GM06990 (cell line): ENCODE measurements at regions not wholly inside any gene's neighbourhood (a gene's known extent, or its start where the extent isn't known, plus 50 kb on each side); places are given as distances from the start of the nearest gene placed in this dataset.
"Not testable (repeated sequence)": the region's sequence is repeated elsewhere in the genome, so short reads cannot be mapped to it uniquely, and the experiment has no call there.

Source experiments
- DNase-seq: peaks from one replicate; pipeline ENCODE4 v3.0.0-alpha.2; 2011; ENCODE audit not compliant: insufficient read length; ENCODE audit errors: extremely low read depth
- H3K27me3 ChIP-seq: replicated peaks from 2 replicates; pipeline ENCODE4 v1.6.0; 2011; ENCODE audit warnings: low read length; ENCODE audit not compliant: control insufficient read depth, insufficient read depth
- H3K36me3 ChIP-seq: 2 replicates; pipeline ENCODE4 v1.5.1; 2011; ENCODE audit warnings: low read length; ENCODE audit not compliant: control insufficient read depth, insufficient read depth
- H3K4me3 ChIP-seq: replicated peaks from 2 replicates; pipeline ENCODE4 v1.5.1; 2011; ENCODE audit warnings: low read depth, mild to moderate bottlenecking, control low read depth, low read length
- CTCF ChIP-seq: IDR thresholded peaks from 2 replicates; pipeline ENCODE4 v1.5.1; 2011; ENCODE audit warnings: low read length, control low read depth, mild to moderate bottlenecking, inconsistent platforms; ENCODE audit not compliant: insufficient read depth, poor library complexity, severe bottlenecking

DNA sequence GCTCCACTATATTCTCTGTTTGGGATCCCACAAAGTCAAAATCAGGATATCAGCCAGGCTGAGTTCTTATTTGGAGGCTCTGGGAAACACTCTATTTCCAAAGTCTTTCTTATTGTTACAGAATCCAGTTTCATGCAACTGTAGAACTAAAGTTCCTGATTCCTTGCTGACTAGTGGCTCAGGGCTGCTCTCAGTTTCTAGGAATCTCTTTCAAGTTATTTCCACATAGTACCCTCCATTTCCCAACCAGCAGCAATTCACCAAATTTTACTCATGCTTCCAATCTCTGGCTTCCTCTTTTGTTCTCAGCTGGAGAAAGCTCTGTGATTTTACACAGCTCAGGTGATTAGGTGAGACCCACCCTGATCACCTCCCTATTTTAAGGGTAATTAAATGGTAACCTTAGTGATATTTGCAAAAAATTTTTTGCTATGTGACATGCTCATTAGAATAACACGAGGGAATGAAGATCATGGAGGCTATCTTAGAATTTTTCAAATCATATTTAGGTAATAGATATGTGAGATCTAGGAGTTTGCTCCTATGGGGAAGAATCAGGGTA lies 794.9 kb upstream of the ARRDC3 start:
- H3K4me3 ChIP-seq = no peak overlapping the region
- no peaks in the 10 kb centered on the region for H3K36me3 ChIP-seq
- no peak for DNase-seq
- H3K27me3 ChIP-seq = no peaks in the 10 kb centered on the region
- TF ChIP-seq CTCF = no peak

GRCh38 chr5:92163906-92164305 lies 780.8 kb upstream of the ARRDC3 start:
- H3K27me3 ChIP-seq = no peaks in the 10 kb centered on the region
- no peak overlapping the region for H3K4me3 ChIP-seq
- TF ChIP-seq CTCF = no peak
- DNase-seq = no peak
- no peaks in the 10 kb centered on the region for H3K36me3 ChIP-seq

GRCh38 chr5:92147798-92148197 lies 764.7 kb upstream of the ARRDC3 start:
- Histone ChIP-seq H3K36me3 (no peaks in the 10 kb centered on the region), H3K27me3 (no peaks in the 10 kb centered on the region), H3K4me3 (no peak overlapping the region)
- no peak for TF ChIP-seq CTCF
- no peak for DNase-seq

DNA sequence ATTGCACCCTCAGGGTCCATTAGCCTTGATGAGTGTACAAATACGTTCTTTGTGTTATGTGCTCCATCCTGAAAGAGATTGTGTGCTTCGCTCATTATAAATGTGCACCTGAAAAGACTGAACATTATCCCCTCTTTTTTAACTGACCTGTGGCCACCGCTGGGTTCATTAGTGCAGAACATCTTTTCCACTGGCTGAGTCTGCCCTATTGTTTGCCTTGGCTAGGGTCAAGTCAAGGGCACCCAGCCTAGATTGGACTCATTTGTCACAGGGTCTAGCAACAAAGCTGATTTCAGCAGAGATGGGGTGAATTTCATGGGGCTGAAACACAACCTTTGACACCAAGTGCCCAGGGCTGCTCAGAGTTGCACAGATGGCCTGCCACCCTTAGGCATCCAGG lies 764.1 kb upstream of the ARRDC3 start:
- Histone ChIP-seq H3K4me3 (no peak overlapping the region), H3K36me3 (no peaks in the 10 kb centered on the region), H3K27me3 (no peaks in the 10 kb centered on the region)
- no peak for TF ChIP-seq CTCF
- DNase-seq = no peak

- no peak for DNase-seq
- H3K4me3 ChIP-seq = no peak overlapping the region
- no peaks in the 10 kb centered on the region for H3K27me3 ChIP-seq
- no peaks in the 10 kb centered on the region for H3K36me3 ChIP-seq
- no peak for TF ChIP-seq CTCF
Observed at GRCh38 chr5:92145852-92146251, 762.7 kb upstream of the ARRDC3 start.

DNA sequence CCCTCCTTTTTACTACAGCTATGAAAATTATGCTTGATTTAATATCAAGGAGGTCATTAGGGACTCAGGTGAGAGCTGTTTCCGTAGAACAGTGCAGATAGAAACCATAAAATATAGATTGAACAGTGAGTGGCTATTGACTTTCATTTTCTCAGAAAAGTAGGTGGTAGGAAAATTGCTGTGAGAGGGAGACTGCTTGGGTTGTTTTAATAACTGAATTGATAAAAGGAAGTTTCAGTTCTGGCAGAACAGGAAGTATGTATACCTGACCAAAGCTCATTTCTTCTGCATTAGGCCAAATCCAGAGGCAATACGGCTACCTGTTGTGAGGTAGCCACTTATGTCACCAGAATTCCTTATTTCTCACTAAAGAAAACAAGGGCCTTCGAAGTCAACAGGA lies 761.7 kb upstream of the ARRDC3 start:
- H3K4me3 ChIP-seq = no peak overlapping the region
- no peak for DNase-seq
- no peaks in the 10 kb centered on the region for H3K36me3 ChIP-seq
- TF ChIP-seq CTCF = no peak
- no peaks in the 10 kb centered on the region for H3K27me3 ChIP-seq

- DNase-seq, H3K36me3 ChIP-seq, H3K4me3 ChIP-seq, H3K27me3 ChIP-seq: not testable (repeated sequence)
Observed at GRCh38 chr5:92132294-92132908, 749.3 kb upstream of the ARRDC3 start.
